ENCODE measurements at regions not wholly inside any gene's neighbourhood (a gene's known extent, or its start where the extent isn't known, plus 50 kb on each side); places are given as distances from the start of the nearest gene placed in this dataset.
"Not testable (repeated sequence)": the region's sequence is repeated elsewhere in the genome, so short reads cannot be mapped to it uniquely, and the experiment has no call there.

GRCh38 chr17:83204230-83204725, 124.9 kb downstream of the METRNL start:
- Mint-ChIP-seq H3K36me3 (ENCODE audit: low read depth) (no peaks in the 10 kb centered on the region), H3K4me3 (no peak overlapping the region), H3K9me3 (no peaks in the 10 kb centered on the region), H3K27ac (no peak overlapping the region), H3K4me1 (peaks cover 26% of the 10 kb centered on the region), H3K27me3 (no peaks in the 10 kb centered on the region)
- ChIA-PET CTCF (interaction anchor here (5.4 kb wide), 1 partner anchor 424 kb away, joined by 40 read pairs; no protein-coding TSS in a partner anchor), POLR2A (no interaction called here)
- intact Hi-C loops (cut with micrococcal nuclease), result no loop called here
- DNase-seq (peak; percentile 11), ATAC-seq (ENCODE audit: low read depth) (no peak)
- TF ChIP-seq CTCF (IDR thresholded peaks at IDR 0.05), result no peak

- intact Hi-C loops (cut with micrococcal nuclease); H3K36me3 Mint-ChIP-seq (ENCODE audit: low read depth); H3K9me3 Mint-ChIP-seq; H3K27ac Mint-ChIP-seq; H3K4me3 Mint-ChIP-seq; ATAC-seq (ENCODE audit: low read depth); POLR2A ChIA-PET; H3K27me3 Mint-ChIP-seq: not testable (repeated sequence)
- CTCF ChIA-PET, result interaction anchor here (5.4 kb wide), 1 partner anchor 424 kb away, joined by 40 read pairs; no protein-coding TSS in a partner anchor
- DNase-seq, result peak; percentile 15
- H3K4me1 Mint-ChIP-seq, result peaks cover 20% of the 10 kb centered on the region
These were observed 125.5 kb downstream of the METRNL start for GRCh38 chr17:83204736-83205386.

- DNase-seq, result peak; percentile 75
- intact Hi-C loops (cut with micrococcal nuclease); H3K4me3 Mint-ChIP-seq; H3K27ac Mint-ChIP-seq; H3K36me3 Mint-ChIP-seq (ENCODE audit: low read depth); H3K9me3 Mint-ChIP-seq; ATAC-seq (ENCODE audit: low read depth); H3K27me3 Mint-ChIP-seq: not testable (repeated sequence)
- ChIA-PET POLR2A (interaction anchor here (0.6 kb wide), 1 partner anchor 1577 kb away, joined by 3 read pairs; no protein-coding TSS in a partner anchor), CTCF (interaction anchor here (2.1 kb wide), 1 partner anchor 424 kb away, joined by 5 read pairs; no protein-coding TSS in a partner anchor)
- H3K4me1 Mint-ChIP-seq, result peaks cover 14% of the 10 kb centered on the region
These were observed 126.1 kb downstream of the METRNL start for GRCh38 chr17:83205387-83206035.

GRCh38 chr17:83206036-83206394, 126.6 kb downstream of the METRNL start:
- H3K9me3 Mint-ChIP-seq; H3K27me3 Mint-ChIP-seq; intact Hi-C loops (cut with micrococcal nuclease); DNase-seq; H3K36me3 Mint-ChIP-seq (ENCODE audit: low read depth); ATAC-seq (ENCODE audit: low read depth); H3K4me3 Mint-ChIP-seq; H3K4me1 Mint-ChIP-seq; H3K27ac Mint-ChIP-seq: not testable (repeated sequence)
- ChIA-PET CTCF (interaction anchor here (0.9 to 2.1 kb wide), 2 partner anchors 342 to 424 kb away, joined by 3 to 5 read pairs; no protein-coding TSS in a partner anchor), POLR2A (interaction anchor here (0.6 kb wide), 1 partner anchor 1577 kb away, joined by 3 read pairs; no protein-coding TSS in a partner anchor)

GRCh38 chr17:83206819-83207588, 127.6 kb downstream of the METRNL start:
- H3K4me3 Mint-ChIP-seq; intact Hi-C loops (cut with micrococcal nuclease); ATAC-seq (ENCODE audit: low read depth); H3K4me1 Mint-ChIP-seq; H3K36me3 Mint-ChIP-seq (ENCODE audit: low read depth); POLR2A ChIA-PET; H3K9me3 Mint-ChIP-seq; DNase-seq; H3K27me3 Mint-ChIP-seq; H3K27ac Mint-ChIP-seq: not testable (repeated sequence)
- CTCF ChIA-PET, result interaction anchor here (0.9 to 2.1 kb wide), 2 partner anchors 343 to 425 kb away, joined by 3 to 5 read pairs; no protein-coding TSS in a partner anchor

- ATAC-seq (ENCODE audit: low read depth); POLR2A ChIA-PET; intact Hi-C loops (cut with micrococcal nuclease); H3K36me3 Mint-ChIP-seq (ENCODE audit: low read depth); H3K4me3 Mint-ChIP-seq; H3K4me1 Mint-ChIP-seq; H3K9me3 Mint-ChIP-seq; CTCF ChIA-PET; H3K27me3 Mint-ChIP-seq; H3K27ac Mint-ChIP-seq; DNase-seq: not testable (repeated sequence)
These were observed 167.6 kb downstream of the METRNL start for GRCh38 chr17:83247001-83247400.
